Esophagus muscularis mucosa (tissue), 4 donors: ENCODE measurements at regions not wholly inside any gene's neighbourhood (a gene's known extent, or its start where the extent isn't known, plus 50 kb on each side); places are given as distances from the start of the nearest gene placed in this dataset.

Experiments used
- CTCF ChIP-seq, 3 experiments: fragments of 200-600 bp in 2 of 3; fragments of 450-650 bp in 1 of 3; sonication (generic) in 2 of 3; IDR thresholded peaks; one replicate each; pipeline ENCODE4 v1.5.1; 2017 to 2019; ENCODE audit warnings: antibody characterized with exemption in 3 of 3, mild to moderate bottlenecking in 2 of 3, moderate library complexity in 1 of 3
- EP300 ChIP-seq: sonication (generic); formaldehyde crosslinking; IDR thresholded peaks from one replicate; pipeline ENCODE4 v1.6.1; 2017; ENCODE audit warnings: antibody characterized with exemption
- POLR2A ChIP-seq: fragments of 450-650 bp; IDR thresholded peaks from one replicate; pipeline ENCODE4 v1.6.1; 2017; ENCODE audit warnings: antibody characterized with exemption, moderate library complexity, mild to moderate bottlenecking, low read depth
- POLR2AphosphoS5 ChIP-seq, 2 donors: sonication (generic); formaldehyde crosslinking; IDR thresholded peaks; one replicate each; pipeline ENCODE4 v1.6.1; 2017; ENCODE audit warnings: antibody characterized with exemption in 2 of 2

- TF ChIP-seq CTCF (IDR thresholded peaks at IDR 0.05) (no peak), EP300 (no peak), POLR2A (no peak), POLR2AphosphoS5 (IDR thresholded peaks at IDR 0.05) (no peak)
Measured at GRCh38 chr6:147677647-147678046, 169.2 kb downstream of the SAMD5 start.
